H1 (cell line): ENCODE measurements at regions not wholly inside any gene's neighbourhood (a gene's known extent, or its start where the extent isn't known, plus 50 kb on each side); places are given as distances from the start of the nearest gene placed in this dataset.

Experiments used
- CTCF ChIA-PET: fragments of 300-600 bp; sonication (Branson Sonifier 250); formaldehyde crosslinking; loops from one replicate; lab custom pipeline; 2021; ENCODE audit not compliant: partially characterized antibody; lab: Charles Lee
- POLR2A ChIA-PET: fragments of 300-600 bp; sonication (Branson Sonifier 250); formaldehyde crosslinking; loops from one replicate; lab custom pipeline; 2021; ENCODE audit warnings: inconsistent platforms; ENCODE audit not compliant: partially characterized antibody; lab: Charles Lee
- DNase-seq, 2 experiments: peaks; one replicate each; pipeline versions ENCODE4 v3.0.0 to v3.0.0-alpha.2; 2010 to 2022; ENCODE audit warnings: low spot score in 2 of 2, low read depth in 1 of 2, mixed read lengths in 1 of 2
- FAIRE-seq: peaks from 2 replicates; lab custom pipeline; 2011; peaks lifted over from hg19 to GRCh38; lab: Jason Lieb, UNC
- H2AFZ ChIP-seq: 2 replicates; pipeline ENCODE4 v1.8.1; 2012; ENCODE audit warnings: low read length, inconsistent platforms
- H2AK5ac ChIP-seq: 2 replicates; pipeline ENCODE4 v1.6.1; 2013; ENCODE audit warnings: low read depth, low read length
- H2BK120ac ChIP-seq: replicated peaks from 2 replicates; pipeline ENCODE3; 2013; ENCODE audit warnings: low read depth, low read length, inconsistent platforms
- H2BK12ac ChIP-seq: 2 replicates; pipeline ENCODE4 v1.6.1; 2013; ENCODE audit warnings: low read depth, low read length
- H2BK15ac ChIP-seq: 2 replicates; pipeline ENCODE4 v1.6.1; 2013; ENCODE audit warnings: low read length
- H2BK20ac ChIP-seq: 2 replicates; pipeline ENCODE4 v1.6.1; 2013; ENCODE audit warnings: low read length
- H2BK5ac ChIP-seq: 2 replicates; pipeline ENCODE4 v1.6.1; 2013; ENCODE audit warnings: low read depth, low read length
- H3K14ac ChIP-seq: 2 replicates; pipeline ENCODE4 v1.6.1; 2013; ENCODE audit warnings: inconsistent platforms; ENCODE audit not compliant: insufficient read length
- H3K18ac ChIP-seq: 2 replicates; pipeline ENCODE4 v1.6.1; 2013; ENCODE audit warnings: low read length; ENCODE audit errors: extremely low read depth
- H3K23ac ChIP-seq: 2 replicates; pipeline ENCODE4 v1.6.1; 2013; ENCODE audit warnings: inconsistent platforms; ENCODE audit not compliant: insufficient read length
- H3K23me2 ChIP-seq: 2 replicates; pipeline ENCODE4 v1.6.1; 2013; ENCODE audit warnings: low read depth, low read length
- H3K27ac ChIP-seq: 2 replicates; pipeline ENCODE4 v1.6.1; 2011; ENCODE audit warnings: low read depth, low read length, inconsistent platforms
- H3K27me3 ChIP-seq, 4 experiments: replicated peaks in 1 of 4; 1 replicate in 1 of 4; 2 replicates in 3 of 4; pipeline versions ENCODE4 v1.6.1 to v1.8.1; 2011 to 2013; ENCODE audit warnings: low read length in 3 of 4, mild to moderate bottlenecking in 3 of 4, inconsistent platforms in 2 of 4, mixed read lengths in 2 of 4, moderate library complexity in 1 of 4; ENCODE audit not compliant: control insufficient read depth in 3 of 4, insufficient read depth in 3 of 4; ENCODE audit errors: extremely low read depth in 1 of 4
- H3K36me3 ChIP-seq, 4 experiments: 2 replicates each; pipeline versions ENCODE4 v1.6.1 to v1.8.1; 2011 to 2013; ENCODE audit warnings: mild to moderate bottlenecking in 4 of 4, low read length in 3 of 4, moderate library complexity in 2 of 4, control low read depth in 1 of 4, inconsistent platforms in 1 of 4; ENCODE audit not compliant: insufficient read depth in 4 of 4, control insufficient read depth in 2 of 4
- H3K4ac ChIP-seq: replicated peaks from 2 replicates; pipeline ENCODE3; 2013; ENCODE audit warnings: low read length, low read depth, mixed read lengths, inconsistent platforms; ENCODE audit not compliant: insufficient read length
- H3K4me1 ChIP-seq, 4 experiments: replicated peaks in 1 of 4; 1 replicate in 1 of 4; 2 replicates in 3 of 4; pipeline versions ENCODE4 v1.6.1 to v1.8.1; 2011 to 2013; ENCODE audit warnings: low read length in 3 of 4, inconsistent platforms in 2 of 4, mixed read lengths in 1 of 4; ENCODE audit not compliant: insufficient read depth in 4 of 4, control insufficient read depth in 3 of 4
- H3K4me2 ChIP-seq, 2 experiments: 2 replicates each; pipeline versions ENCODE4 v1.6.1 to v1.8.1; 2011 to 2013; ENCODE audit warnings: low read depth in 2 of 2, low read length in 2 of 2, control low read depth in 1 of 2, inconsistent platforms in 1 of 2, mild to moderate bottlenecking in 1 of 2; ENCODE audit not compliant: insufficient read depth in 1 of 2
- H3K4me3 ChIP-seq, 4 experiments: fragments of 200-600, 300-600 bp in 1 of 4; sonication (generic), shearing (Covaris generic), sonication (Bioruptor Twin) in 1 of 4; 2 replicates each; pipeline versions ENCODE4 v1.5.1 to v1.8.1; 2011 to 2016; ENCODE audit warnings: low read length in 4 of 4, low read depth in 3 of 4, control low read depth in 2 of 4, inconsistent platforms in 2 of 4, mild to moderate bottlenecking in 2 of 4, mixed read lengths in 1 of 4, moderate library complexity in 1 of 4; ENCODE audit not compliant: insufficient read depth in 2 of 4; ENCODE audit errors: extremely low read depth in 1 of 4
- H3K56ac ChIP-seq: replicated peaks from 2 replicates; pipeline ENCODE3; 2013; ENCODE audit warnings: low read depth, mild to moderate bottlenecking, mixed read lengths, low read length, inconsistent platforms; ENCODE audit not compliant: insufficient read length
- H3K79me1 ChIP-seq: 2 replicates; pipeline ENCODE4 v1.6.1; 2013; ENCODE audit warnings: low read depth, low read length, control low read depth
- H3K79me2 ChIP-seq, 2 experiments: 2 replicates each; pipeline versions ENCODE4 v1.6.1 to v1.8.1; 2012 to 2013; ENCODE audit warnings: low read length in 2 of 2, mild to moderate bottlenecking in 2 of 2, inconsistent platforms in 1 of 2; ENCODE audit not compliant: insufficient read depth in 2 of 2, control insufficient read depth in 1 of 2
- H3K9ac ChIP-seq, 4 experiments: replicated peaks in 1 of 4; 1 replicate in 1 of 4; 2 replicates in 3 of 4; pipeline versions ENCODE4 v1.6.1 to v1.8.1; 2011 to 2013; ENCODE audit warnings: low read depth in 3 of 4, low read length in 3 of 4, control low read depth in 2 of 4, mild to moderate bottlenecking in 2 of 4, moderate library complexity in 2 of 4, inconsistent platforms in 1 of 4; ENCODE audit errors: extremely low read depth in 1 of 4
- H3K9me3 ChIP-seq, 2 experiments: 2 replicates each; pipeline versions ENCODE4 v1.6.1 to v1.8.1; 2012 to 2013; ENCODE audit warnings: mild to moderate bottlenecking in 2 of 2, moderate library complexity in 2 of 2, control low read depth in 1 of 2, inconsistent platforms in 1 of 2, low read depth in 1 of 2, low read length in 1 of 2, mixed read lengths in 1 of 2; ENCODE audit not compliant: insufficient read depth in 2 of 2
- H4K20me1 ChIP-seq, 2 experiments: replicated peaks in 1 of 2; 2 replicates each; pipeline versions ENCODE3 to v1.8.1; 2011 to 2013; ENCODE audit warnings: inconsistent platforms in 2 of 2, low read length in 2 of 2, mild to moderate bottlenecking in 1 of 2; ENCODE audit not compliant: insufficient read depth in 2 of 2, control insufficient read depth in 1 of 2
- H4K5ac ChIP-seq: 2 replicates; pipeline ENCODE4 v1.6.1; 2013; ENCODE audit warnings: low read length, low read depth, mixed read lengths, inconsistent platforms; ENCODE audit not compliant: insufficient read length
- H4K8ac ChIP-seq: 2 replicates; pipeline ENCODE4 v1.8.0; 2013; ENCODE audit warnings: mild to moderate bottlenecking, moderate library complexity, low read length, inconsistent platforms; ENCODE audit not compliant: insufficient read depth; ENCODE audit errors: extremely low read depth
- H4K91ac ChIP-seq: replicated peaks from 2 replicates; pipeline ENCODE3; 2013; ENCODE audit warnings: low read length, mixed read lengths, inconsistent platforms; ENCODE audit not compliant: insufficient read length
- BCL11A ChIP-seq, 2 experiments: IDR thresholded peaks; one replicate each; pipeline ENCODE4 v1.6.1; 2011; ENCODE audit warnings: low read depth in 2 of 2, low read length in 2 of 2, mild to moderate bottlenecking in 2 of 2
- BRCA1 ChIP-seq: IDR thresholded peaks from 2 replicates; pipeline ENCODE4 v1.6.1; 2012; ENCODE audit warnings: low read depth, low read length, improper control_type of control experiment
- CHD1 ChIP-seq: IDR thresholded peaks from 2 replicates; pipeline ENCODE4 v1.6.1; 2012; ENCODE audit warnings: low read depth, low read length, improper control_type of control experiment
- CHD2 ChIP-seq: IDR thresholded peaks from 2 replicates; pipeline ENCODE4 v1.6.1; 2012; ENCODE audit warnings: low read length, improper control_type of control experiment
- EGR1 ChIP-seq: IDR thresholded peaks from 2 replicates; pipeline ENCODE4 v1.6.1; 2011; ENCODE audit warnings: low read depth, low read length, borderline replicate concordance
- JUND ChIP-seq: IDR thresholded peaks from 2 replicates; pipeline ENCODE4 v1.6.1; 2011; ENCODE audit warnings: mild to moderate bottlenecking, improper control_type of control experiment, low read length
- KDM5A ChIP-seq: fragments of 200-600 bp; IDR thresholded peaks from 2 replicates; pipeline ENCODE4 v1.7.1; 2012; ENCODE audit warnings: mild to moderate bottlenecking, low read length, inconsistent platforms, mixed read lengths
- NANOG ChIP-seq: IDR thresholded peaks from 2 replicates; pipeline ENCODE4 v1.6.1; 2011; ENCODE audit warnings: low read length, low read depth, mild to moderate bottlenecking, inconsistent platforms; ENCODE audit not compliant: insufficient read depth, poor library complexity, severe bottlenecking
- POLR2A ChIP-seq, 2 experiments: IDR thresholded peaks; 1 replicate in 1 of 2; 2 replicates in 1 of 2; pipeline ENCODE4 v1.6.1; 2011; ENCODE audit warnings: low read depth in 2 of 2, low read length in 2 of 2, mild to moderate bottlenecking in 2 of 2; ENCODE audit errors: control extremely low read depth in 1 of 2
- RAD21 ChIP-seq, 2 experiments: IDR thresholded peaks in 1 of 2; conservative IDR thresholded peaks in 1 of 2; 2 replicates each; pipeline ENCODE4 v1.6.1; 2011; ENCODE audit warnings: low read depth in 2 of 2, low read length in 2 of 2, improper control_type of control experiment in 1 of 2, inconsistent platforms in 1 of 2, mild to moderate bottlenecking in 1 of 2, moderate library complexity in 1 of 2
- RXRA ChIP-seq: IDR thresholded peaks from 2 replicates; pipeline ENCODE4 v1.6.1; 2011; ENCODE audit warnings: low read depth, mild to moderate bottlenecking, low read length, moderate library complexity; ENCODE audit not compliant: insufficient read depth
- SIN3A ChIP-seq, 2 experiments: IDR thresholded peaks in 1 of 2; conservative IDR thresholded peaks in 1 of 2; 2 replicates each; pipeline ENCODE4 v1.6.1; 2011 to 2012; ENCODE audit warnings: low read length in 2 of 2, improper control_type of control experiment in 1 of 2, low read depth in 1 of 2, mild to moderate bottlenecking in 1 of 2
- TEAD4 ChIP-seq: IDR thresholded peaks from 2 replicates; pipeline ENCODE4 v1.6.1; 2012; ENCODE audit warnings: low read depth, low read length, inconsistent platforms, mixed read lengths
- WGBS, 2 experiments: shearing (Covaris generic) in 1 of 2; methylation state at CpG; one replicate each; pipeline versions ENCODE4 v1.1.6 to v1.1.7; 2013 to 2015; ENCODE audit warnings: low lambda C conversion rate in 2 of 2, mixed read lengths in 2 of 2, inconsistent platforms in 1 of 2, low coverage in 1 of 2, missing lambda C conversion rate in 1 of 2; ENCODE audit not compliant: insufficient replicate concordance in 2 of 2, insufficient coverage in 1 of 2, insufficient read length in 1 of 2; ENCODE audit errors: extremely low coverage in 1 of 2, missing lambda C conversion rate in 1 of 2; 5-methylcytosine and 5-hydroxymethylcytosine counted together

DNA sequence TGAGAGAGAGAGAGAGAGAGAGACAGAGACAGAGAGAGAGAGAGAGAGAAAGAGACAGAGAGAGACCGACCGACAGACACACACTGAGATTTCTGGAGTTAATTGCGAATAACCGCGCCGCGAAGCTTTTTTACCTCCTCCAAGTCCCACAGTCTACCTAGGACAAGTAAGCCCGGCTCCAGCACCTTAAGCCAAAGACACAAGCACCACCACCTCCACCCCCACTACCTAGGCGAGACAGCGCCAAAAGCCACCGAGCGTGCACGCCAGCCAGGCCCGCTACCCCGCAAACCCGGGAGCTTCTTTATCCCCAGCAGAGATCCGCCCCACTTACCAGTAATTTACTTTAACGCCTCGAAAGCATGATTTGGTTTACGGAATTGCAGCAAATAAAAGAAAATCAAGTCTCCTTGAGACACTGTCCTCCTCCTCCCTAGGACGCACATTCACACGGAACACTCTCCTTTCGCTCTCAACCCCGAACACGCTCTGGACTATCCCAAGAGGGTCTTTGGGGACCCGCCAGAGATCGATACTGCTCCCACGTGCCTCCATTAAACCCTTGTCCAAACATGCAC, 649.6 kb upstream of the DIPK2B start:
- no peak overlapping the region for H2BK120ac ChIP-seq
- FAIRE-seq (no peak), DNase-seq (no peak)
- H4K5ac ChIP-seq = peak overlapping the region; percentile 59
- H3K14ac ChIP-seq = no peak overlapping the region
- H3K18ac ChIP-seq = peak overlapping the region; percentile 62
- H3K9me3 ChIP-seq = no peaks in the 10 kb centered on the region
- H2AK5ac ChIP-seq = no peak overlapping the region
- H3K9ac ChIP-seq = peak overlapping the region; percentile 62 to 93 (median 84)
- peak overlapping the region; percentile 75; the same call in 1 of the 2 replicates for H2BK12ac ChIP-seq
- CTCF ChIA-PET = no interaction called here
- H3K79me2 ChIP-seq = peaks cover 15 to 58% of the 10 kb centered on the region in 2 experiments
- peaks cover 11 to 40% (median 21%) of the 10 kb centered on the region in 4 experiments for H3K36me3 ChIP-seq
- peak overlapping the region; percentile 85 to 99 (median 96) for H3K4me3 ChIP-seq
- 0 out of 2 replicates have a peak, but pooled peaks cover 2% of the 10 kb centered on the region for H3K23me2 ChIP-seq
- H3K27ac ChIP-seq = peak overlapping the region; percentile 83
- POLR2A ChIA-PET = interaction anchor here (0.7 to 2.9 kb wide), 6 partner anchors 8 to 510 kb away, joined by 3 to 12 read pairs (median 6); no protein-coding TSS in a partner anchor
- peak overlapping the region; percentile 64 to 75 for H3K4me2 ChIP-seq
- H2BK5ac ChIP-seq = peak overlapping the region; percentile 90
- WGBS, 2 experiments = 0% methylated on average over 21 of the region's 28 CpGs; no CpG with 5 or more reads in 1 of the 2 experiments
- no peak overlapping the region for H3K23ac ChIP-seq
- no peaks in the 10 kb centered on the region for H3K79me1 ChIP-seq
- peak overlapping the region; percentile 69 for H3K4ac ChIP-seq
- H2BK20ac ChIP-seq = no peak overlapping the region
- no peak overlapping the region for H2BK15ac ChIP-seq
- H3K56ac ChIP-seq = peak overlapping the region; percentile 64
- H2AFZ ChIP-seq = no peak overlapping the region
- peak overlapping the region; percentile 74 for H4K91ac ChIP-seq
- H4K8ac ChIP-seq = no peak overlapping the region
- H3K27me3 ChIP-seq = no peaks in the 10 kb centered on the region
- peaks cover 2% of the 10 kb centered on the region in 2 experiments for H4K20me1 ChIP-seq
- peaks cover 0 to 11% (median 1%) of the 10 kb centered on the region in 4 experiments; a peak in 4 of 7 replicates for H3K4me1 ChIP-seq
- TF ChIP-seq JUND = no peak
- no peak; a peak in 1 of 3 replicates for TF ChIP-seq POLR2A (IDR thresholded peaks at IDR 0.05; ENCODE audit: control extremely low read depth in 1 of 2, low read depth in 2 of 2, low read length in 2 of 2)
- no peak for TF ChIP-seq BCL11A (IDR thresholded peaks at IDR 0.05; ENCODE audit: low read depth in 2 of 2, low read length in 2 of 2)
- TF ChIP-seq RAD21 (IDR thresholded peaks at IDR 0.05 in 1 of 2, conservative IDR thresholded peaks at IDR 0.05 in 1 of 2; ENCODE audit: low read depth in 2 of 2, low read length in 2 of 2) = no peak; a peak in 1 of 4 replicates
- no peak for TF ChIP-seq EGR1
- TF ChIP-seq RXRA = no peak
- TF ChIP-seq KDM5A = no peak
- TF ChIP-seq CHD1 = no peak
- no peak for TF ChIP-seq SIN3A (conservative IDR thresholded peaks at IDR 0.05 in 1 of 2, IDR thresholded peaks at IDR 0.05 in 1 of 2; ENCODE audit: low read depth in 1 of 2, low read length in 2 of 2)
- no peak for TF ChIP-seq NANOG
- TF ChIP-seq BRCA1 = no peak
- TF ChIP-seq TEAD4 = no peak
- no peak for TF ChIP-seq CHD2
